ENCODE measurements at regions not wholly inside any gene's neighbourhood (a gene's known extent, or its start where the extent isn't known, plus 50 kb on each side); places are given as distances from the start of the nearest gene placed in this dataset.

DNA sequence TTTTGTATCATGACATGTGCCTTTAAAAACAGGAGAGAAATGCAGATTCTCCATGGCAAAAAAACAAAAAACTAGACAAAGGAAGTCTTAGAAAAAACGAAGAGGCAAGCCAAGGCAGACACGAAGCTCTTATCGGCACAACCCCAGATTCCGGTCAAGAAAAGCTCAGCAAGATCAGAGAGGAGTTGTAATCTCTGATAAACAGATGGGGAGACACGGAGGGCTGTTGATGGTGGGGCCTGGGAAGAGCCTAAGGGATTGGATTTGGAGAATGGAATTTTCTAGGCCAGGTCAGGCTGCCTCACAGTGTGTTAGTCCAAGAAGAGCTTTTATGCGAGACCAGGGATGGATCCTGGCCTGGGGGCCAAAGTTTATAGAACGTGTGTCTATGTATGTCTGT, 96.2 kb upstream of the AKT3 start:
- no peak for TF ChIP-seq CTCF (conservative IDR thresholded peaks at IDR 0.05)
- H4K8ac ChIP-seq (replicated peaks; ENCODE audit: insufficient read length, low read depth, low read length), result no peak overlapping the region
- H3K56ac ChIP-seq (ENCODE audit: insufficient read length, low read depth, low read length), result no peak overlapping the region
- no peak overlapping the region for H3K14ac ChIP-seq (ENCODE audit: insufficient read depth, low read length)
- no peaks in the 10 kb centered on the region for H4K20me1 ChIP-seq (ENCODE audit: control insufficient read depth, insufficient read depth, insufficient read length)
- no peak overlapping the region for H3K9ac ChIP-seq (ENCODE audit: extremely low read depth, insufficient read length, low read length)
- no peak for DNase-seq
- H3K79me2 ChIP-seq (ENCODE audit: insufficient read depth, low read length), result no peaks in the 10 kb centered on the region
- no peak overlapping the region for H2BK120ac ChIP-seq (ENCODE audit: low read depth, low read length, poor library complexity, severe bottlenecking)
- no peak overlapping the region for H3K27ac ChIP-seq (ENCODE audit: insufficient read length, low read depth, low read length)
- H4K5ac ChIP-seq (ENCODE audit: insufficient read length, low read depth, low read length), result no peak overlapping the region
- no peak overlapping the region for H2BK20ac ChIP-seq (ENCODE audit: low read depth, low read length, poor library complexity, severe bottlenecking)
- H3K18ac ChIP-seq (ENCODE audit: insufficient read length, low read depth, low read length), result no peak overlapping the region
- no peaks in the 10 kb centered on the region for H3K9me3 ChIP-seq (ENCODE audit: control insufficient read depth, low read depth, low read length)
- peaks cover 2% of the 10 kb centered on the region for H3K23me2 ChIP-seq (ENCODE audit: insufficient read length, low read depth, low read length, poor library complexity, severe bottlenecking)
- no peak overlapping the region for H2AK5ac ChIP-seq (ENCODE audit: insufficient read length, low read length)
- no peaks in the 10 kb centered on the region; the same call in 1 of the 2 replicates for H3K27me3 ChIP-seq (ENCODE audit: insufficient read depth, low read length)
- H2BK12ac ChIP-seq (ENCODE audit: insufficient read length, low read depth, low read length), result no peak overlapping the region
- H4K91ac ChIP-seq (ENCODE audit: insufficient read length, low read depth, low read length), result no peak overlapping the region
- no peak overlapping the region for H3T11ph ChIP-seq (ENCODE audit: low read length)
- H3K27me3 Mint-ChIP-seq (ENCODE audit: low read depth), result peaks cover 57% of the 10 kb centered on the region
- H2BK15ac ChIP-seq (ENCODE audit: low read depth, low read length), result no peak overlapping the region
- H3K4me2 ChIP-seq (ENCODE audit: insufficient read depth, insufficient read length, low read length), result no peak overlapping the region
- no CpG with 5 or more reads among the region's 7 CpGs for WGBS (ENCODE audit: extremely low coverage, insufficient read length, low lambda C conversion rate)
- H3K4me3 Mint-ChIP-seq, result no peak overlapping the region
- H3K23ac ChIP-seq (ENCODE audit: insufficient read length, low read depth, low read length), result no peak overlapping the region
- no peaks in the 10 kb centered on the region for H3K79me1 ChIP-seq (ENCODE audit: insufficient read depth, low read depth, low read length, poor library complexity, severe bottlenecking)
- no peak overlapping the region for H2BK5ac ChIP-seq (ENCODE audit: insufficient read length, low read length)
- H3K4me1 ChIP-seq (ENCODE audit: insufficient read depth, low read length), result no peaks in the 10 kb centered on the region; the same call in 1 of the 2 replicates
- no peak overlapping the region for H2AFZ ChIP-seq (ENCODE audit: low read length)
- no peak overlapping the region for H3K4ac ChIP-seq (ENCODE audit: low read depth, low read length)
- H3K27ac Mint-ChIP-seq, result 0 out of 7 replicates have a peak overlapping the region, but pooled peaks of 1 of the 3 experiments have one; percentile 56
- H3K4me1 Mint-ChIP-seq, result peaks cover 37 to 41% of the 10 kb centered on the region in 2 experiments
- H3K9me3 Mint-ChIP-seq, result peaks cover 0 to 6% of the 10 kb centered on the region in 2 experiments; a peak in 1 of 5 replicates
- peaks cover 0 to 2% (median 0%) of the 10 kb centered on the region in 3 experiments; a peak in 2 of 7 replicates for H3K36me3 Mint-ChIP-seq (ENCODE audit: insufficient read depth in 1 of 3, low read depth in 3 of 3)

All from H9 (cell line).